H1 (cell line): ENCODE measurements at regions not wholly inside any gene's neighbourhood (a gene's known extent, or its start where the extent isn't known, plus 50 kb on each side); places are given as distances from the start of the nearest gene placed in this dataset.
A peak's percentile ranks its signal among the peaks of the same experiment; 100 is the strongest.

Source experiments
- CTCF ChIA-PET: fragments of 300-600 bp; sonication (Branson Sonifier 250); formaldehyde crosslinking; loops from one replicate; lab custom pipeline; 2021; ENCODE audit not compliant: partially characterized antibody; lab: Charles Lee
- POLR2A ChIA-PET: fragments of 300-600 bp; sonication (Branson Sonifier 250); formaldehyde crosslinking; loops from one replicate; lab custom pipeline; 2021; ENCODE audit warnings: inconsistent platforms; ENCODE audit not compliant: partially characterized antibody; lab: Charles Lee
- DNase-seq, 2 experiments: peaks; one replicate each; pipeline versions ENCODE4 v3.0.0 to v3.0.0-alpha.2; 2010 to 2022; ENCODE audit warnings: low spot score in 2 of 2, low read depth in 1 of 2, mixed read lengths in 1 of 2
- FAIRE-seq: peaks from 2 replicates; lab custom pipeline; 2011; peaks lifted over from hg19 to GRCh38; lab: Jason Lieb, UNC
- H2AFZ ChIP-seq: 2 replicates; pipeline ENCODE4 v1.8.1; 2012; ENCODE audit warnings: low read length, inconsistent platforms
- H2AK5ac ChIP-seq: 2 replicates; pipeline ENCODE4 v1.6.1; 2013; ENCODE audit warnings: low read depth, low read length
- H2BK120ac ChIP-seq: replicated peaks from 2 replicates; pipeline ENCODE3; 2013; ENCODE audit warnings: low read depth, low read length, inconsistent platforms
- H2BK12ac ChIP-seq: 2 replicates; pipeline ENCODE4 v1.6.1; 2013; ENCODE audit warnings: low read depth, low read length
- H2BK15ac ChIP-seq: 2 replicates; pipeline ENCODE4 v1.6.1; 2013; ENCODE audit warnings: low read length
- H2BK20ac ChIP-seq: 2 replicates; pipeline ENCODE4 v1.6.1; 2013; ENCODE audit warnings: low read length
- H2BK5ac ChIP-seq: 2 replicates; pipeline ENCODE4 v1.6.1; 2013; ENCODE audit warnings: low read depth, low read length
- H3K14ac ChIP-seq: 2 replicates; pipeline ENCODE4 v1.6.1; 2013; ENCODE audit warnings: inconsistent platforms; ENCODE audit not compliant: insufficient read length
- H3K18ac ChIP-seq: 2 replicates; pipeline ENCODE4 v1.6.1; 2013; ENCODE audit warnings: low read length; ENCODE audit errors: extremely low read depth
- H3K23ac ChIP-seq: 2 replicates; pipeline ENCODE4 v1.6.1; 2013; ENCODE audit warnings: inconsistent platforms; ENCODE audit not compliant: insufficient read length
- H3K23me2 ChIP-seq: 2 replicates; pipeline ENCODE4 v1.6.1; 2013; ENCODE audit warnings: low read depth, low read length
- H3K27ac ChIP-seq: 2 replicates; pipeline ENCODE4 v1.6.1; 2011; ENCODE audit warnings: low read depth, low read length, inconsistent platforms
- H3K27me3 ChIP-seq, 4 experiments: replicated peaks in 1 of 4; 1 replicate in 1 of 4; 2 replicates in 3 of 4; pipeline versions ENCODE4 v1.6.1 to v1.8.1; 2011 to 2013; ENCODE audit warnings: low read length in 3 of 4, mild to moderate bottlenecking in 3 of 4, inconsistent platforms in 2 of 4, mixed read lengths in 2 of 4, moderate library complexity in 1 of 4; ENCODE audit not compliant: control insufficient read depth in 3 of 4, insufficient read depth in 3 of 4; ENCODE audit errors: extremely low read depth in 1 of 4
- H3K36me3 ChIP-seq, 4 experiments: 2 replicates each; pipeline versions ENCODE4 v1.6.1 to v1.8.1; 2011 to 2013; ENCODE audit warnings: mild to moderate bottlenecking in 4 of 4, low read length in 3 of 4, moderate library complexity in 2 of 4, control low read depth in 1 of 4, inconsistent platforms in 1 of 4; ENCODE audit not compliant: insufficient read depth in 4 of 4, control insufficient read depth in 2 of 4
- H3K4ac ChIP-seq: replicated peaks from 2 replicates; pipeline ENCODE3; 2013; ENCODE audit warnings: low read length, low read depth, mixed read lengths, inconsistent platforms; ENCODE audit not compliant: insufficient read length
- H3K4me1 ChIP-seq, 4 experiments: replicated peaks in 1 of 4; 1 replicate in 1 of 4; 2 replicates in 3 of 4; pipeline versions ENCODE4 v1.6.1 to v1.8.1; 2011 to 2013; ENCODE audit warnings: low read length in 3 of 4, inconsistent platforms in 2 of 4, mixed read lengths in 1 of 4; ENCODE audit not compliant: insufficient read depth in 4 of 4, control insufficient read depth in 3 of 4
- H3K4me2 ChIP-seq, 2 experiments: 2 replicates each; pipeline versions ENCODE4 v1.6.1 to v1.8.1; 2011 to 2013; ENCODE audit warnings: low read depth in 2 of 2, low read length in 2 of 2, control low read depth in 1 of 2, inconsistent platforms in 1 of 2, mild to moderate bottlenecking in 1 of 2; ENCODE audit not compliant: insufficient read depth in 1 of 2
- H3K4me3 ChIP-seq, 4 experiments: fragments of 200-600, 300-600 bp in 1 of 4; sonication (generic), shearing (Covaris generic), sonication (Bioruptor Twin) in 1 of 4; 2 replicates each; pipeline versions ENCODE4 v1.5.1 to v1.8.1; 2011 to 2016; ENCODE audit warnings: low read length in 4 of 4, low read depth in 3 of 4, control low read depth in 2 of 4, inconsistent platforms in 2 of 4, mild to moderate bottlenecking in 2 of 4, mixed read lengths in 1 of 4, moderate library complexity in 1 of 4; ENCODE audit not compliant: insufficient read depth in 2 of 4; ENCODE audit errors: extremely low read depth in 1 of 4
- H3K56ac ChIP-seq: replicated peaks from 2 replicates; pipeline ENCODE3; 2013; ENCODE audit warnings: low read depth, mild to moderate bottlenecking, mixed read lengths, low read length, inconsistent platforms; ENCODE audit not compliant: insufficient read length
- H3K79me1 ChIP-seq: 2 replicates; pipeline ENCODE4 v1.6.1; 2013; ENCODE audit warnings: low read depth, low read length, control low read depth
- H3K79me2 ChIP-seq, 2 experiments: 2 replicates each; pipeline versions ENCODE4 v1.6.1 to v1.8.1; 2012 to 2013; ENCODE audit warnings: low read length in 2 of 2, mild to moderate bottlenecking in 2 of 2, inconsistent platforms in 1 of 2; ENCODE audit not compliant: insufficient read depth in 2 of 2, control insufficient read depth in 1 of 2
- H3K9ac ChIP-seq, 4 experiments: replicated peaks in 1 of 4; 1 replicate in 1 of 4; 2 replicates in 3 of 4; pipeline versions ENCODE4 v1.6.1 to v1.8.1; 2011 to 2013; ENCODE audit warnings: low read depth in 3 of 4, low read length in 3 of 4, control low read depth in 2 of 4, mild to moderate bottlenecking in 2 of 4, moderate library complexity in 2 of 4, inconsistent platforms in 1 of 4; ENCODE audit errors: extremely low read depth in 1 of 4
- H3K9me3 ChIP-seq, 2 experiments: 2 replicates each; pipeline versions ENCODE4 v1.6.1 to v1.8.1; 2012 to 2013; ENCODE audit warnings: mild to moderate bottlenecking in 2 of 2, moderate library complexity in 2 of 2, control low read depth in 1 of 2, inconsistent platforms in 1 of 2, low read depth in 1 of 2, low read length in 1 of 2, mixed read lengths in 1 of 2; ENCODE audit not compliant: insufficient read depth in 2 of 2
- H4K20me1 ChIP-seq, 2 experiments: replicated peaks in 1 of 2; 2 replicates each; pipeline versions ENCODE3 to v1.8.1; 2011 to 2013; ENCODE audit warnings: inconsistent platforms in 2 of 2, low read length in 2 of 2, mild to moderate bottlenecking in 1 of 2; ENCODE audit not compliant: insufficient read depth in 2 of 2, control insufficient read depth in 1 of 2
- H4K5ac ChIP-seq: 2 replicates; pipeline ENCODE4 v1.6.1; 2013; ENCODE audit warnings: low read length, low read depth, mixed read lengths, inconsistent platforms; ENCODE audit not compliant: insufficient read length
- H4K8ac ChIP-seq: 2 replicates; pipeline ENCODE4 v1.8.0; 2013; ENCODE audit warnings: mild to moderate bottlenecking, moderate library complexity, low read length, inconsistent platforms; ENCODE audit not compliant: insufficient read depth; ENCODE audit errors: extremely low read depth
- H4K91ac ChIP-seq: replicated peaks from 2 replicates; pipeline ENCODE3; 2013; ENCODE audit warnings: low read length, mixed read lengths, inconsistent platforms; ENCODE audit not compliant: insufficient read length
- BACH1 ChIP-seq: IDR thresholded peaks from 2 replicates; pipeline ENCODE4 v1.6.1; 2012; ENCODE audit warnings: low read length, improper control_type of control experiment
- FOSL1 ChIP-seq: IDR thresholded peaks from 2 replicates; pipeline ENCODE4 v1.6.1; 2011; ENCODE audit warnings: mild to moderate bottlenecking, low read depth, low read length, moderate library complexity; ENCODE audit not compliant: insufficient read depth
- MAFK ChIP-seq: IDR thresholded peaks from 2 replicates; pipeline ENCODE4 v1.6.1; 2012; ENCODE audit warnings: low read depth, mild to moderate bottlenecking, improper control_type of control experiment, low read length
- SRF ChIP-seq: IDR thresholded peaks from 2 replicates; pipeline ENCODE4 v1.6.1; 2011; ENCODE audit warnings: mild to moderate bottlenecking, low read depth, low read length, moderate library complexity
- TEAD4 ChIP-seq: IDR thresholded peaks from 2 replicates; pipeline ENCODE4 v1.6.1; 2012; ENCODE audit warnings: low read depth, low read length, inconsistent platforms, mixed read lengths
- WGBS, 2 experiments: shearing (Covaris generic) in 1 of 2; methylation state at CpG; one replicate each; pipeline versions ENCODE4 v1.1.6 to v1.1.7; 2013 to 2015; ENCODE audit warnings: low lambda C conversion rate in 2 of 2, mixed read lengths in 2 of 2, inconsistent platforms in 1 of 2, low coverage in 1 of 2, missing lambda C conversion rate in 1 of 2; ENCODE audit not compliant: insufficient replicate concordance in 2 of 2, insufficient coverage in 1 of 2, insufficient read length in 1 of 2; ENCODE audit errors: extremely low coverage in 1 of 2, missing lambda C conversion rate in 1 of 2; 5-methylcytosine and 5-hydroxymethylcytosine counted together

- H2BK120ac ChIP-seq = peak overlapping the region; percentile 89
- H3K79me2 ChIP-seq = no peaks in the 10 kb centered on the region
- H4K91ac ChIP-seq = peak overlapping the region; percentile 81
- H2AK5ac ChIP-seq = no peak overlapping the region
- no peak overlapping the region for H3K27ac ChIP-seq
- no peak for DNase-seq
- H3K23me2 ChIP-seq = no peaks in the 10 kb centered on the region
- H4K8ac ChIP-seq = no peak overlapping the region
- H2BK12ac ChIP-seq = no peak overlapping the region
- TF ChIP-seq TEAD4 = no peak
- no peak for TF ChIP-seq SRF
- TF ChIP-seq FOSL1 = no peak
- TF ChIP-seq BACH1 = no peak
- TF ChIP-seq MAFK = 0 out of 2 replicates have a peak, but pooled peaks have one; percentile 35
- H3K56ac ChIP-seq = no peak overlapping the region
- CTCF ChIA-PET = interaction anchor here (1.6 kb wide), 1 partner anchor 12 kb away, joined by 3 read pairs; no protein-coding TSS in a partner anchor
- H4K5ac ChIP-seq = peak overlapping the region; percentile 93
- no peak overlapping the region for H3K23ac ChIP-seq
- H2BK5ac ChIP-seq = peak overlapping the region; percentile 36; the same call in 1 of the 2 replicates
- H3K9ac ChIP-seq = no peak overlapping the region
- H2AFZ ChIP-seq = no peak overlapping the region
- peaks cover 0 to 14% (median 13%) of the 10 kb centered on the region in 4 experiments; a peak in 4 of 7 replicates for H3K4me1 ChIP-seq
- peak overlapping the region; percentile 88; the same call in 1 of the 2 replicates for H2BK20ac ChIP-seq
- H3K9me3 ChIP-seq = no peaks in the 10 kb centered on the region
- WGBS, 2 experiments = 80% methylated on average over 2 of the region's 2 CpGs; no CpG with 5 or more reads in 1 of the 2 experiments
- no peak overlapping the region for H3K4me2 ChIP-seq
- H3K4ac ChIP-seq = peak overlapping the region; percentile 27
- no peak overlapping the region for H2BK15ac ChIP-seq
- H3K79me1 ChIP-seq = no peaks in the 10 kb centered on the region
- no peaks in the 10 kb centered on the region for H3K36me3 ChIP-seq
- FAIRE-seq = no peak
- H3K14ac ChIP-seq = no peak overlapping the region
- H3K18ac ChIP-seq = no peak overlapping the region; the same call in 1 of the 2 replicates
- POLR2A ChIA-PET = interaction anchor here (0.8 kb wide), 1 partner anchor 416 kb away, joined by 6 read pairs; no protein-coding TSS in a partner anchor
- peaks cover 0 to 2% (median 0%) of the 10 kb centered on the region in 4 experiments; a peak in 3 of 7 replicates for H3K27me3 ChIP-seq
- no peaks in the 10 kb centered on the region for H4K20me1 ChIP-seq
- H3K4me3 ChIP-seq = no peak overlapping the region
Observed at GRCh38 chr3:182143903-182144302, 432.2 kb downstream of the SOX2 start.
